DND-41 (cell line): ENCODE measurements at regions not wholly inside any gene's neighbourhood (a gene's known extent, or its start where the extent isn't known, plus 50 kb on each side); places are given as distances from the start of the nearest gene placed in this dataset.

Source experiments
- ATAC-seq: fragments of 200-7000 bp; cut with Tn5 transposase; 3 replicates; pipeline ENCODE4 v1.9.1; 2021; ENCODE audit warnings: low read depth; ENCODE audit not compliant: insufficient read depth
- DNase-seq: peaks from one replicate; pipeline ENCODE4 v3.0.0-alpha.2; 2020
- H2AFZ ChIP-seq: 2 replicates; pipeline ENCODE4 v1.6.0; 2012; ENCODE audit warnings: low read depth, low read length
- H3K27ac ChIP-seq: 2 replicates; pipeline ENCODE4 v1.5.1; 2012; ENCODE audit warnings: low read length, inconsistent platforms
- H3K27me3 ChIP-seq: fragments of 200-600 bp; sonication (generic); 2 replicates; pipeline ENCODE4 v1.6.0; 2012; ENCODE audit warnings: low read length, mild to moderate bottlenecking, inconsistent platforms; ENCODE audit not compliant: insufficient read depth, poor library complexity
- H3K36me3 ChIP-seq: 2 replicates; pipeline ENCODE4 v1.5.1; 2012; ENCODE audit warnings: low read length, inconsistent platforms; ENCODE audit not compliant: insufficient read depth
- H3K4me1 ChIP-seq: 2 replicates; pipeline ENCODE4 v1.5.1; 2012; ENCODE audit warnings: mild to moderate bottlenecking, low read length; ENCODE audit not compliant: insufficient read depth
- H3K4me2 ChIP-seq: 2 replicates; pipeline ENCODE4 v1.6.0; 2012; ENCODE audit warnings: mild to moderate bottlenecking, moderate library complexity, low read length, inconsistent platforms; ENCODE audit not compliant: insufficient read depth
- H3K4me3 ChIP-seq, 2 experiments: fragments of 200-600 bp in 1 of 2; shearing (Covaris generic) in 1 of 2; 2 replicates each; pipeline ENCODE4 v1.5.1; 2012 to 2016; ENCODE audit warnings: inconsistent platforms in 2 of 2, low read length in 2 of 2, mild to moderate bottlenecking in 2 of 2, low read depth in 1 of 2, moderate library complexity in 1 of 2
- H3K79me2 ChIP-seq: 2 replicates; pipeline ENCODE4 v1.6.0; 2012; ENCODE audit warnings: low read length, inconsistent platforms; ENCODE audit not compliant: insufficient read depth
- H3K9ac ChIP-seq: 2 replicates; pipeline ENCODE4 v1.6.0; 2012; ENCODE audit warnings: low read depth, mild to moderate bottlenecking, inconsistent platforms, low read length, moderate library complexity
- H3K9me3 ChIP-seq: 2 replicates; pipeline ENCODE4 v1.5.1; 2012; ENCODE audit warnings: low read length, moderate library complexity, mild to moderate bottlenecking, inconsistent platforms; ENCODE audit not compliant: insufficient read depth, severe bottlenecking
- H4K20me1 ChIP-seq: 2 replicates; pipeline ENCODE4 v1.6.0; 2012; ENCODE audit warnings: low read length; ENCODE audit not compliant: insufficient read depth
- EZH2 ChIP-seq: IDR thresholded peaks from 3 replicates; pipeline ENCODE4 v1.6.1; 2012; ENCODE audit warnings: borderline replicate concordance, low read depth, mild to moderate bottlenecking, moderate library complexity, low read length, inconsistent platforms; ENCODE audit not compliant: severe bottlenecking
- TF ChIP-seq, protein P1 (sequence below): IDR thresholded peaks from 2 replicates; pipeline ENCODE4 v1.5.1; 2012; ENCODE audit warnings: borderline replicate concordance, low read length, moderate library complexity, mild to moderate bottlenecking; ENCODE audit not compliant: poor library complexity, severe bottlenecking; ENCODE audit errors: extremely low read depth

DNA sequence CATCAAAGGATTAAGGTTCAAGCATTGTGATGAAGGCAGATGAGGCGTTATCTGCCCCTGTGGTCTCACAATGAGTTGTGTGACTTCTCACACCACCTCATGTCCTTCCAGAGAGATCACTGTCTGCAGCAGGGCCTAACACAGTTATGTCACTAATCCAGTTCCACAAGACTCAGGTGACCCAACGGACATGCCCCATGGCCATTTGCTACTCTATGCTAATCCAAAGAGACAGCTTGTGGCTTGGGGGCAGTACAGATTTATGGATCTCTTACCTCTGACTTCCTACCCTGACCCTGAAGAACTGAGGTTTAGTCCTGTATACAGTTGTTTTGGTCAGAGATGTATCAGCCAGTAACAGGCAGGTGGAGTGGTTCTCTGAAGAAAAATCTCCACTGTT, 147.1 kb downstream of the GLUL start:
- TF ChIP-seq, protein P1, sequence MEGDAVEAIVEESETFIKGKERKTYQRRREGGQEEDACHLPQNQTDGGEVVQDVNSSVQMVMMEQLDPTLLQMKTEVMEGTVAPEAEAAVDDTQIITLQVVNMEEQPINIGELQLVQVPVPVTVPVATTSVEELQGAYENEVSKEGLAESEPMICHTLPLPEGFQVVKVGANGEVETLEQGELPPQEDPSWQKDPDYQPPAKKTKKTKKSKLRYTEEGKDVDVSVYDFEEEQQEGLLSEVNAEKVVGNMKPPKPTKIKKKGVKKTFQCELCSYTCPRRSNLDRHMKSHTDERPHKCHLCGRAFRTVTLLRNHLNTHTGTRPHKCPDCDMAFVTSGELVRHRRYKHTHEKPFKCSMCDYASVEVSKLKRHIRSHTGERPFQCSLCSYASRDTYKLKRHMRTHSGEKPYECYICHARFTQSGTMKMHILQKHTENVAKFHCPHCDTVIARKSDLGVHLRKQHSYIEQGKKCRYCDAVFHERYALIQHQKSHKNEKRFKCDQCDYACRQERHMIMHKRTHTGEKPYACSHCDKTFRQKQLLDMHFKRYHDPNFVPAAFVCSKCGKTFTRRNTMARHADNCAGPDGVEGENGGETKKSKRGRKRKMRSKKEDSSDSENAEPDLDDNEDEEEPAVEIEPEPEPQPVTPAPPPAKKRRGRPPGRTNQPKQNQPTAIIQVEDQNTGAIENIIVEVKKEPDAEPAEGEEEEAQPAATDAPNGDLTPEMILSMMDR: no peak
- TF ChIP-seq EZH2: no peak

DNA sequence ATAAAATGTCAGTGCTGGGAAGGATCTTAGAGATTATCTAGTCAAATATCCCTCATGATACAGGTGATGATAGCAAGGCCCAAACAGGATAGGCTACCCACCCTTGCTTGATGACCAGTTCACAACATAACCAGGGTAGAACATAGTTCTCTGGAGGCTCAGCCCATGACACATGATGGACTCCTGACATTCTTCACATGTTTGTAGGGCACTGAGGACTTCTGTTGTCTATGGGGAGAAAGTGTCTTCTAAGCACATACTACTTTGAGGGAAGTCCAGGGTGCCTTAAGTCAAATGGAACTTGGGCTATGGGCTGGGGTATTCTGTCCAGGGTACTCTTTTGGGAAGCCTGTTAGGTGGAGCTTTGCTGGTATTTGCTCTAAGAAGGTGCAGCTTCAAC, 148.9 kb downstream of the GLUL start:
- no peak overlapping the region for H3K9ac ChIP-seq
- no peak for ATAC-seq

More for the DNA sequence above, 147.1 kb downstream of the GLUL start:
- H3K36me3 ChIP-seq: no peaks in the 10 kb centered on the region
- H3K79me2 ChIP-seq: no peaks in the 10 kb centered on the region
- H3K9ac ChIP-seq: no peak overlapping the region
- no peaks in the 10 kb centered on the region for H4K20me1 ChIP-seq
- H3K27ac ChIP-seq: no peak overlapping the region
- ATAC-seq (no peak), DNase-seq (no peak)
- no peaks in the 10 kb centered on the region for H3K9me3 ChIP-seq
- H3K4me1 ChIP-seq: no peaks in the 10 kb centered on the region
- no peaks in the 10 kb centered on the region for H3K27me3 ChIP-seq
- no peak overlapping the region for H3K4me2 ChIP-seq
- no peak overlapping the region for H2AFZ ChIP-seq
- no peak overlapping the region for H3K4me3 ChIP-seq

DNA sequence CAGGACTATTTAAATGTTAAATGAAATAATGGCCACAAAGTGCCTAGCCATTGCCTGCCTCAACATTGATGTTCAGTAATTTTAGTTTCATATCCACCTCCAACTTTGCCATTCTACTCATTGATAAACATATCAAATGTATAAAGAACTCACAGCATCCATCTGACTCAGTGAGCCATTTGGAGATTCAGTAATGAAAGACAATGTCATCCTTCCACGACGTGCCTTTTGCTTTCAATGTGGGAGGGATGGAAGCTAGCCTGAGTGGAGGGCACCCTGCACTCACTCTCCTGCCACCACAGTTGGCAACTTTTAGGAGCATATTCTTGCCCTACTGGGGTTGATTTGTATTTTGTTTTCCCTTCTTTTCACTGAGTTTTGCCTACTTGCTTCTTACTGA, 151.5 kb downstream of the GLUL start:
- H4K20me1 ChIP-seq: no peaks in the 10 kb centered on the region
- no peaks in the 10 kb centered on the region for H3K9me3 ChIP-seq
- H2AFZ ChIP-seq: no peak overlapping the region
- H3K4me1 ChIP-seq: no peaks in the 10 kb centered on the region
- no peaks in the 10 kb centered on the region for H3K36me3 ChIP-seq
- no peak for DNase-seq
- no peaks in the 10 kb centered on the region for H3K79me2 ChIP-seq
- no peak overlapping the region for H3K27ac ChIP-seq
- H3K9ac ChIP-seq: no peak overlapping the region
- no peak for ATAC-seq
- H3K4me3 ChIP-seq: no peak overlapping the region
- H3K27me3 ChIP-seq: no peaks in the 10 kb centered on the region
- TF ChIP-seq, protein P1: no peak
- H3K4me2 ChIP-seq: no peak overlapping the region

More for the DNA sequence above, 148.9 kb downstream of the GLUL start:
- H2AFZ ChIP-seq: no peak overlapping the region
- H3K36me3 ChIP-seq: no peaks in the 10 kb centered on the region
- no peak for TF ChIP-seq EZH2
- TF ChIP-seq, protein P1: no peak
- no peaks in the 10 kb centered on the region for H3K4me1 ChIP-seq
- H4K20me1 ChIP-seq: no peaks in the 10 kb centered on the region
- no peak for DNase-seq
- no peaks in the 10 kb centered on the region for H3K79me2 ChIP-seq
- no peak overlapping the region for H3K4me2 ChIP-seq
- no peak overlapping the region for H3K4me3 ChIP-seq
- H3K9me3 ChIP-seq: no peaks in the 10 kb centered on the region
- no peak overlapping the region for H3K27ac ChIP-seq
- H3K27me3 ChIP-seq: no peaks in the 10 kb centered on the region

DNA sequence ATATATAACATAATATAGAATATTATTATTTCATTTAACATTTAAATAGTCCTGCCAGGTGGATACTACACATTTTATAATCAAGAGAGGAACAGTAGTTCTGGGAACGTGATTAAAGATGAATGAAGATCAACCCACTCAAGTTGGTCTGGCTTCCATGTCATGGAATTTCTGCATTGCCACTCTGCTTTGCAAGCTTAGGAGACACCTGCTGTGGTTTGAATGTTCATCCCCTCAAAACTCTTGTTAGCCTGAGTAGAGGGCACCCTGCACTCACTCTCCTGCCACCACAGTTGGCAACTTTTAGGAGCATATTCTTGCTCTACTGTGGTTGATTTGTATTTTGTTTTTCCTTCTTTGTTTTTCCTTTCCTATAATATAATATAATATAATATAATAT, 153.2 kb downstream of the GLUL start:
- no peak overlapping the region for H3K4me2 ChIP-seq
- H3K36me3 ChIP-seq: no peaks in the 10 kb centered on the region
- DNase-seq (no peak), ATAC-seq (no peak)
- no peak for TF ChIP-seq EZH2
- TF ChIP-seq, protein P1: no peak
- no peaks in the 10 kb centered on the region for H3K4me1 ChIP-seq
- H2AFZ ChIP-seq: no peak overlapping the region
- H3K4me3 ChIP-seq: no peak overlapping the region
- no peaks in the 10 kb centered on the region for H3K9me3 ChIP-seq
- no peak overlapping the region for H3K27ac ChIP-seq
- no peaks in the 10 kb centered on the region for H4K20me1 ChIP-seq
- no peaks in the 10 kb centered on the region for H3K27me3 ChIP-seq
- no peak overlapping the region for H3K9ac ChIP-seq
- H3K79me2 ChIP-seq: no peaks in the 10 kb centered on the region
